GM23338 (cell line): ENCODE measurements at regions not wholly inside any gene's neighbourhood (a gene's known extent, or its start where the extent isn't known, plus 50 kb on each side); places are given as distances from the start of the nearest gene placed in this dataset.

Experiments used
- CREB1 ChIP-seq: fragments of 250-450 bp; sonication (Bioruptor Pico); IDR thresholded peaks from 2 replicates; pipeline ENCODE4 v1.5.0; 2020; ENCODE audit warnings: low read depth, mild to moderate bottlenecking, moderate library complexity
- CTCF ChIP-seq, 2 experiments: fragments of 200-600 bp in 1 of 2; sonication (generic) in 1 of 2; conservative IDR thresholded peaks; 2 replicates each; pipeline versions ENCODE4 v1.5.1 to v1.6.1; 2016 to 2017; ENCODE audit warnings: antibody characterized with exemption in 2 of 2, low read depth in 2 of 2, mild to moderate bottlenecking in 2 of 2, moderate library complexity in 1 of 2

- no peak for TF ChIP-seq CREB1 (CRISPR knock-in tag)
- no peak for TF ChIP-seq CTCF (conservative IDR thresholded peaks at IDR 0.05; ENCODE audit: low read depth in 2 of 2)
Observed at GRCh38 chr4:189659287-189659686, 281.4 kb upstream of the FRG1 start.
